ENCODE measurements at regions not wholly inside any gene's neighbourhood (a gene's known extent, or its start where the extent isn't known, plus 50 kb on each side); places are given as distances from the start of the nearest gene placed in this dataset.

- no peak for TF ChIP-seq CTCF (IDR thresholded peaks at IDR 0.05; ENCODE audit: borderline replicate concordance, extremely low read depth, low read length, poor library complexity, severe bottlenecking)
- no peak for TF ChIP-seq EZH2 (IDR thresholded peaks at IDR 0.05; ENCODE audit: borderline replicate concordance, low read depth, low read length, severe bottlenecking)
These were observed 410.7 kb upstream of the SULF2 start for GRCh38 chr20:48196001-48196400.
